NK-92 treated with Interleukin-12 subunit alpha and Interleukin-12 subunit beta, amount 100 ng/mL, for 24 hours (cell line): ENCODE measurements at regions not wholly inside any gene's neighbourhood (a gene's known extent, or its start where the extent isn't known, plus 50 kb on each side); places are given as distances from the start of the nearest gene placed in this dataset.

Experiments
- DNase-seq: peaks from one replicate; lab custom pipeline; 2025; lab: John Stamatoyannopoulos, UW

GRCh38 chr12:40557980-40558379, 134.3 kb upstream of the CNTN1 start:
- DNase-seq: no peak

DNA sequence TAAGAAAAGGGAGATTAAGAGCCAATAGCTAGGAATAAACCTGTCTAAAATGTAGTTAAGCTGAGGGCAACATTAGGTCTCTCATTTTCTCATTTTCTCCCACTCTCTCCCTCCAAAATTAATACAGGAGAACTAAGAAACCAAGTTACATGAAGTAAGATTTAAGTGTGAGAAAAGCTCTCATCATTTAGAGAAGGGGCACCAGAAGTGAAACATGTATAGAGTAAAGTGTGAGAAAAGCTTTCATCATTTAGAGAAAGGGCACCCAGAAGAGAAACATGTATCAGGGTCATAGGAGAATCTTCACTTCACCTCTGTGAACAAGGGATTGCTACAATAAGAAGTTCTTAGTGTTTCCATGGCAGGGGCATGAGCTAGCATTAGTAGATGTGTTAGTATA, 132.4 kb upstream of the CNTN1 start:
- no peak for DNase-seq

DNA sequence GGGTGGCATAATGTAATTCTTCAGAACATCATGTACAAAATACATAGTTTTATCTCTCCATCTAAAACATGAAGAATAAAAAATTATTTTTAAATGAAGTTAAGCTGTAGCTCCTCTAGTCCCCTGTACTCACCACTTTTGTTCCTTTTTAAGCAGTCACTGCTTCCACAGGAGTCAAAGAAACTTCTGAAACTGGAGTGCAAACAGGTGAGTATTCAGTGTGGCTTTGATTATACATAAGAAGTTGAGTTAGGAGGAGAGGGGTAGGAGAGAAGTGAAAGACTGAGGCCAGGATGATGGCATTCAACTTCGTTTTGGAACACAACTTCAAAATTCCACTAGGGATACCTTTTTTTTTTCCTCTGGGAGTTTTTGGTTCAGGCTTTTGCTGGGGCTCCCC, 131.4 kb upstream of the CNTN1 start:
- no peak for DNase-seq

- no peak for DNase-seq
Observed at GRCh38 chr12:40561395-40561966, 130.8 kb upstream of the CNTN1 start.

DNA sequence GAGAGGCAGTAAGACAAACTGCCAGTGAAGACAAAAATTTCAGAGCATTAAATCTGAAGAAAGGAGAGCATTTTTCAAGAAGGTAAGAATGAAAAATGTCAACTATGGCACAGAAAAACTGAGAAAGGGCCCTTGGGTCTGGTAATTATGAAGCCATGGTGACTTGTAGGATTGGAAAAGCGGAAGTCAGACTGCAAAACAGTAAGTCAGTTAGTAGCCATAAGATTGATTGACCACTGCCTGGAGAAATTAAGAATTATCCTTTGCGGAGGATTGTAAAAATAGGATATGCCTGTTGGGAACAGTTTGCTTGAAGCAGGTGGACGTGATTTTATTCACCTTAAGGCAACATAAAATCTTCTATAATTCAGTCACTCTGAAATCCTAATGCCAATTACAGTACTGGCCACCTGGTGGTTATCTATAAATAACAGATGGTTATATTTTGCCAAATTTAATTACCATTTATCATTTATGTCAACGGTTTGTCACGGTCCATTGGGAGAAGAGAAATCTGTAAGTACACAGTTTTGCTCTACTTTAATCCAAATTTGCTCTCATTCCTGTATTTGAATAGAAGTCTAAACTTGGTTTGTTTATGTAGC, 127.1 kb upstream of the CNTN1 start:
- no peak for DNase-seq

DNA sequence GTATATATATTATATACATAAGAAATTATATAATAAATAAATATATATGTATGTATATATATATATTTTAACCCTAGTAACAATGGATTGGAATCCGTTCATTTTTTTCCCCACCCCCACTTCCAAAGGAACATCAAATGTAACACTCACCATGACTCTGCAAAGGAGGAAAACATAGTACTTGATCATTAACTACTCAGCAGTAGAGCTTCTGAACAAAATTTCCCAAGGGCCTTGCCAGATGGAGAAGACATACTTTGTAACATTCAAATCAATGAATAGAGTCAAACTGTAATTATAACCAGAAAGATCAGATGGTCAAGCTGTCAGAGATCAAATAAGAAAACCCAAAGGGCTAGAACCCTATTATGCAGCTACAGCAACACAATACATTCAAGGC, 126.0 kb upstream of the CNTN1 start:
- no peak for DNase-seq

GRCh38 chr12:40569626-40570179, 122.5 kb upstream of the CNTN1 start:
- DNase-seq: no peak

DNA sequence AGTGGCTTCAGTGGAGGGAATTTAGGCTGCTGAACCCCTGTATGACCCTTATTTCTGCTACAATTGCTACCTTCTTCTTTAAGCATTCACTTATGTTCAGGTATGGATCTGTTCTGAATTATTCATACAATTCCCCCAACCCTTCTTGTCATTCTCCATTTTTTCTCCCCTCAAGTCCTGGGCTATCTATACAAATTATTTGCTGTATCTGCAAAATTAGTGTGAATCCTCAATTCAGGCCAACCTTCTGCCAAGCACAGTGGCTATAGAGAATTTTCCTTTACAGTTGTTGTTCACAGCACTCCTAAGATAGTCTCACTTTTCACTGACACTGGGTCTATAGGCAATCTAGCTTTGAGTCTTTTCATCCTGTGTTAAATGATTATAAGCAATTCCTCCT, 119.2 kb upstream of the CNTN1 start:
- no peak for DNase-seq

GRCh38 chr12:40575987-40576386, 116.3 kb upstream of the CNTN1 start:
- DNase-seq: no peak

- DNase-seq: no peak
Observed at GRCh38 chr12:40577834-40578233, 114.4 kb upstream of the CNTN1 start.

- DNase-seq: no peak
Observed at GRCh38 chr12:40579687-40580086, 112.6 kb upstream of the CNTN1 start.

GRCh38 chr12:40580346-40580745, 111.9 kb upstream of the CNTN1 start:
- no peak for DNase-seq

- no peak for DNase-seq
Observed at GRCh38 chr12:40581889-40582288, 110.3 kb upstream of the CNTN1 start.

DNA sequence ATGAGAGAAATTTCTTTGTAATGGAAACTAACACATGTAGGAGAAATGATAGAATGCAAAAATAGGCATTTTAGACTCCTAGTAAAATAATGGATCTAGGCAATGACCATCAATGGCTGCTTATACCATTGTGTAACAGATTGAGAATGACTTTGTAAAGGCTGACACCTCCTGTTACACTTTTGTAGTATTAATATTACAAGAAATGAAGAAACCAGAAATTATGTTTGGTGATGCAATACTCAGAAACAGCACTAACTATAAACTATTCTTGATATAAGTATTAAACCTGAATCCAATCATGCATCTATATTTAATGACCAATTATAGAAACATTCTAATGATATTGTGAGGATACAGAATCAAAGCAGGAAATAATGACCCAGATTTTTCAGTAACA, 108.5 kb upstream of the CNTN1 start:
- DNase-seq: no peak

- no peak for DNase-seq
Observed at GRCh38 chr12:40584763-40585162, 107.5 kb upstream of the CNTN1 start.

DNA sequence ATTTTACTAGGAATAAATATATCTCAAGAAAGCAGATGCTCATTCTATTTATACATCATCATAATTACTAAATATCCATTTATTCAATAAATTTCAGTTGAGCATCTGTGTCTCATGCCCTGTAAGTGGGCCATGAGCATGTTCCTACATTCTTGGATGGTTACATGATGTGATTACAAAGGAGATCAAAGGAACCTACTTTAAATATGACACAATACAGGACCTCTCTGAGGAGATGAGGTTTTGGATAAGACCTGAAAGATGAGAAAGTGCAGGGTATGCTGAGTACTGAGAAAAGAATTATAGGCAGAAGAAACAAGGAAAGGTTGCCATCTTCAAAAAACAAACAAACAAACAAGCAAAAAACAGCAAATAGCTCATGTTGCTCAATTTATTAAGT, 105.4 kb upstream of the CNTN1 start:
- no peak for DNase-seq

DNA sequence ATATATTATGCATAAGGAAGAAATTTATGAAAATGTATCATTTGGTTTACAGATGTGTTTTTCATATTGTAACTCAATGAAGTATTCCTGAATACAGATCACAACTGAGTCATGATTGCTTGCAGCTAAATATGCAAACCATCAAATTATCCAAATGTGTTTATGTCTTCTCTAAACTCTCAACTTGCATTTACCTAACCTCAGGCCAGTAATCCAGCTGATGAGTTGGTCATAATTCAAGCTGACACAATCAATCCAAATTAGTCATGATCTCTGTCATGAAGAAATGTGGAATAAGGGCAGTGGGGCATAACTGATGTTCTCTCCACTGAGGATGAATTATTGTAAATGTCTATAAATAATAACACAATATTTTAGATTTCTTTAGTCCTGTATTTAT, 104.8 kb upstream of the CNTN1 start:
- no peak for DNase-seq

DNA sequence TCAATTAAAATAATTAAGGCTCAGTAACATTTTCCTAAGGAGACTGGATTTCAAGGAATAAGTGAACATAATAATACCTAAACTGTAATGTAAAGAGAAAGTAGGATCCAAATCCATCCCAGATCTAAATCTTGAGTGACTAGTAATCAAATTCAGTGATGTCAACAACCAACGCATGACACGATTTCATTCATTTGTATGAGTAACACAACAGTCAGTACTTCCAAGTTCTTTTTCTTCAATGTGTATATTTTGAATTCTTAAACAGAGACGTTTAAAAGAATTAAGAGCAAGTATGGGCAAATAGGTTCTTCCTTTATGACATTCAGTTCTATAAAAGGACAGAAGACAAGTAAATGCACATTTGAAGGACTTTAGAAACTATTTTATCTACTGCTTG, 104.3 kb upstream of the CNTN1 start:
- DNase-seq: no peak

GRCh38 chr12:40597133-40597532, 95.1 kb upstream of the CNTN1 start:
- DNase-seq: no peak

GRCh38 chr12:40598073-40598472, 94.2 kb upstream of the CNTN1 start:
- DNase-seq: no peak

DNA sequence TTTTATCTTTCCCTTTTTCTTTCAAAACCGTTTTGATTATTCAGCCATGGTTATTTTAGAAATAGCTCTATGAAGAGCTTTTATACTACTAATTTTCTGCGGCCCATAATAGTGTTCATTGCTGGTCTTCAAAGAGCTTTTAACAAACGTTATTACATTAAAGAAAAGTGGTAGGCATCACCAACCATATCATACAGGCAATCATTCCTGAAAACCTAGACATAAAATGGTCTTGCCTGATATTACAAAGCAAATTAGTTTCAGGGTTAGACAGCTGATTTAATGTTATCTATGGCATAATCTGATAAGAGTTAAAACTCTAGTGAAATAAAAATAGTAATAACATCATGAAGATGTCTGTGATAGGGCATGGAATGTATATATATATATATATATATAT, 89.7 kb upstream of the CNTN1 start:
- no peak for DNase-seq

DNA sequence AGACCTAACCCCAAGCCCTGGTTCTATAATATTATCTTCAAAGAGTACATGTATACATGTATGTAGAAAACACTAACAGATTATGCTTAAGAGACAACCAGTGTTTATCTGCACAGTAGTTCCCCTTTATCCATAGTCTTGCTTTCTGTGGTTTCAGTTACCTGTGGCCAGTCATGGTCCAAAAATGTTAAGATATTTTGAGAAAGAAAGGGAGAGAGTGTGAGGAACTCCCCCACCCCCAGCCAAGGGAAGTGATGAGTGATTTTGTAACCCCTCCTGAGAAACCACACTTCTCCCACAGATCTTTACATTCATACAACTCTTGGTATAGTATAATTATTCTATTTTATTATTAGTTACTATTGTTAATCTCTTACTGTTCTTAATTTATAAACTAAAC, 77.3 kb upstream of the CNTN1 start:
- no peak for DNase-seq

DNA sequence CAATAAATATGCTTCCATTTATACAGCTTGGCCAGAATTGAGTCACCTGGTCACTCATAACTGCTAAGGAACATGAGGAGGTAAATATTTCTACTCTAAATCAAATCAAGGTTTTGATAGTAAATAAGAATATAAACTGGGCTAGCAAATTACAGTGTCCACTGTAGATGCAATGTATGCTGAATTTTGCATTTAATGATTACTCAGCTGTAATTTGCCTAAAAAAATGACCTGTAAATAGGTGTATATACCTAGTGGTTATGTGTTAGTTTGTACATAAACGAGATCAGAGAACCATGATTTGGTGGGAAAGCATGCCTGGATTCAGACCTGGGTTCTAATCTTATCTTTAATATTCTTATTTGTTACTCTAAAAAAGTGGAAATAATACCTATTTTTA, 76.6 kb upstream of the CNTN1 start:
- DNase-seq: no peak

DNA sequence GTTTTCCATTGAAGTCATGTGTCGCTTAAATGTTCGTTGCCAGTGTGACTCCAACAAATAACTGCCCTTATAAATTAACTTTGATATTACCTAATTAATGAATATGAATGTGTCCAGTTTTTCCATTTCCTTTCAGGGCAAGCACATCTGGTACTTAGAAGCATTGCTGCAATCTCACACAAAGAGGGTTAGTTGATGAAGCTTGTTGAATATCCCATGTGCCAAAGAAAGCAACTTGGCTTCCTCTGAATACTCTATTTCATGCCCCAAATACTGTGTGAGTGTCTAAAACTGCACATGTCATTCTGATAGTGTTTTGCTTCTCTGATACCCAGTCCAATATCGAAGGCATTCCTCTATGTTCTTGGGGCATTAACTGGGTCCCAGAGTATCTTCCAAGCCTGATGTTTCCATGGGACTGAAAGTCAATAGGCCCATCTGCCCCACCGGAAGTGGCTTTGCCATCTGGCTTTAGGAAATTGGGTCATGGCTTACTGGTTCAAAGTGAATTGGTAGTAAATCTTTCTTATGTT, 75.8 kb upstream of the CNTN1 start:
- no peak for DNase-seq
